Brain microvascular endothelial cell (primary cell): ENCODE measurements at regions not wholly inside any gene's neighbourhood (a gene's known extent, or its start where the extent isn't known, plus 50 kb on each side); places are given as distances from the start of the nearest gene placed in this dataset.
A peak's percentile ranks its signal among the peaks of the same experiment; 100 is the strongest.

Source experiments
- DNase-seq: peaks from one replicate; pipeline ENCODE4 v3.0.0-alpha.2; 2020
- H3K27ac ChIP-seq: fragments of 250-450 bp; sonication (Bioruptor Pico); 2 replicates; pipeline ENCODE4 v1.5.1; 2020; ENCODE audit warnings: mild to moderate bottlenecking, moderate library complexity
- H3K27me3 ChIP-seq: fragments of 250-450 bp; sonication (Bioruptor Pico); replicated peaks from 2 replicates; pipeline ENCODE4 v1.5.1; 2020; ENCODE audit warnings: mild to moderate bottlenecking
- H3K36me3 ChIP-seq: fragments of 250-450 bp; sonication (Bioruptor Pico); replicated peaks from 2 replicates; pipeline ENCODE4 v1.5.1; 2020; ENCODE audit warnings: mild to moderate bottlenecking
- H3K4me3 ChIP-seq: 2 replicates; pipeline ENCODE4 v1.5.1; 2011; ENCODE audit warnings: low read depth, mild to moderate bottlenecking, control low read depth, low read length, moderate library complexity
- in situ Hi-C: cut with HindIII; loops from 2 replicates; pipeline ENCODE4 v1.10.0; 2017; ENCODE audit warnings: low sequenced_read_pairs, low pct_ligation_motif_present
- TF ChIP-seq, protein P1 (sequence below): IDR thresholded peaks from 2 replicates; pipeline ENCODE4 v1.5.1; 2011; ENCODE audit warnings: low read depth, mild to moderate bottlenecking, moderate library complexity, low read length, control low read depth, inconsistent platforms; ENCODE audit errors: missing control alignments

DNA sequence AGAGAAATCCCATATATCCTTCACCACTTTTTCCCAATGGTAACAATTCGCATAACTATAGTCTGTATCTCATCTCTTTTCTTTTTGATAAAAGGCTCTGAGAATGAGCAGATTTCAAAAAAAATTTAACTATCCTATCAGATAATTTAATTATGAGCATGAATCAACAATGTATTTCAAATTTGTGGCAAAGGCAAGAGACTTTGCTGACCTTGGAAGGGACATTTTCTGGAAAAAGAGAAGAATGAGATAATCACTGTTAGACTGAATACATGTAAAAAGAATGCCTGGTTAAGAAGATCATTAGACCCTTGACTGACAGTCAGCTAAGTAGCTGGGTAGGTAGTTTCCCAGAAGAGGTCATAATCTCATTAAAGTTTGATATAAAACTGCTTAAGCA is 428.4 kb upstream of the XYLT1 start:
- Histone ChIP-seq H3K4me3 (no peak overlapping the region), H3K27ac (no peak overlapping the region), H3K27me3 (no peaks in the 10 kb centered on the region), H3K36me3 (no peaks in the 10 kb centered on the region)
- no peak for DNase-seq
- TF ChIP-seq, protein P1, sequence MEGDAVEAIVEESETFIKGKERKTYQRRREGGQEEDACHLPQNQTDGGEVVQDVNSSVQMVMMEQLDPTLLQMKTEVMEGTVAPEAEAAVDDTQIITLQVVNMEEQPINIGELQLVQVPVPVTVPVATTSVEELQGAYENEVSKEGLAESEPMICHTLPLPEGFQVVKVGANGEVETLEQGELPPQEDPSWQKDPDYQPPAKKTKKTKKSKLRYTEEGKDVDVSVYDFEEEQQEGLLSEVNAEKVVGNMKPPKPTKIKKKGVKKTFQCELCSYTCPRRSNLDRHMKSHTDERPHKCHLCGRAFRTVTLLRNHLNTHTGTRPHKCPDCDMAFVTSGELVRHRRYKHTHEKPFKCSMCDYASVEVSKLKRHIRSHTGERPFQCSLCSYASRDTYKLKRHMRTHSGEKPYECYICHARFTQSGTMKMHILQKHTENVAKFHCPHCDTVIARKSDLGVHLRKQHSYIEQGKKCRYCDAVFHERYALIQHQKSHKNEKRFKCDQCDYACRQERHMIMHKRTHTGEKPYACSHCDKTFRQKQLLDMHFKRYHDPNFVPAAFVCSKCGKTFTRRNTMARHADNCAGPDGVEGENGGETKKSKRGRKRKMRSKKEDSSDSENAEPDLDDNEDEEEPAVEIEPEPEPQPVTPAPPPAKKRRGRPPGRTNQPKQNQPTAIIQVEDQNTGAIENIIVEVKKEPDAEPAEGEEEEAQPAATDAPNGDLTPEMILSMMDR, result no peak
- in situ Hi-C loops, result no loop called here

DNA sequence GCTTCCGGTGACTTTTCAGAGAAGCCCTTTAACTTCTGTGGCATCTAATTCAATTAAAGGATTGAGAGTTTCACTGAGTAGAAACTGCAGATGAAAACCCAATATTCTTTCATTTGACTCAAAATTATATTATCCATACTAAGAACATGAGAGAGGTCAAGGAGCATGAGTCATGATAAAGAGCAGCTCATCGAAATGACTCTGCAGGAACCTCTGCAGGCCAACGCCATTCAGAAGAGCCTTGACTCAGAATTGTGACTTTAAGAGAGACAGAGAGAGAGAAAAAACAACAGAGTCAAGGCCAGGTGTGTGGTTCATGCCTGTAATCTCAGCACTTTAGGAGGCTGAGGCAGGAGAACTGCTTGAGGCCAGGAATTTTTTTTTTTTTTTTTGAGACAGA is 417.2 kb upstream of the XYLT1 start:
- Histone ChIP-seq H3K27ac (no peak overlapping the region), H3K36me3 (no peaks in the 10 kb centered on the region), H3K4me3 (no peak overlapping the region), H3K27me3 (no peaks in the 10 kb centered on the region)
- TF ChIP-seq, protein P1, result no peak
- in situ Hi-C loops, result no loop called here
- DNase-seq, result peak; percentile 18

DNA sequence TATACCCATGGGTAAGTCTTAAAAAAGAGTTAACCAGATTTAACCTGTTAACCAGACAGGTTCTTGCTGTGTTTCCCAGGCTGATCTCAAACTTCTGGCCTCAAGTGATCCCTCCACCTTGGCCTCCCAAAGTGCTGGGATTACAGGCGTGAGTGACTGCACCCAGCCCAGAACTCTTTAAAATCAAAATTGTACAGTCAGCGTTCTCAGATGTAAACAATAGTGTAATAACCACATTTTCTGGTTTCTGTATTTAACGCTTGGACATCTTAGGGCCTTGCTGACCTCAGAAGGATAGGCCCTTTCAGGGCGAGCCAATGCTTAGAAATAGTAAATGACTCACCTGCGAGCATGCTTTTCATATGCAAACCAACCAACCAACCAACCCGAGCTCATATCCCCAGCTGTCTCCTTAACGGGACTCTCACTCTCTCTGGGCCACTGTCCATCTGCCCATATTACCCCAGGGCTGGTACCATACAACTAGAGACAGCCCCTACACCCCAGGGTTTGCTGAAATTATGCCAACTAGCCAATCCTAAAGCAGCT is 415.0 kb upstream of the XYLT1 start:
- Histone ChIP-seq H3K27me3 (no peaks in the 10 kb centered on the region), H3K36me3 (no peaks in the 10 kb centered on the region), H3K4me3 (no peak overlapping the region), H3K27ac (no peak overlapping the region)
- no peak for DNase-seq
- in situ Hi-C loops, result no loop called here
- TF ChIP-seq, protein P1, result no peak

DNA sequence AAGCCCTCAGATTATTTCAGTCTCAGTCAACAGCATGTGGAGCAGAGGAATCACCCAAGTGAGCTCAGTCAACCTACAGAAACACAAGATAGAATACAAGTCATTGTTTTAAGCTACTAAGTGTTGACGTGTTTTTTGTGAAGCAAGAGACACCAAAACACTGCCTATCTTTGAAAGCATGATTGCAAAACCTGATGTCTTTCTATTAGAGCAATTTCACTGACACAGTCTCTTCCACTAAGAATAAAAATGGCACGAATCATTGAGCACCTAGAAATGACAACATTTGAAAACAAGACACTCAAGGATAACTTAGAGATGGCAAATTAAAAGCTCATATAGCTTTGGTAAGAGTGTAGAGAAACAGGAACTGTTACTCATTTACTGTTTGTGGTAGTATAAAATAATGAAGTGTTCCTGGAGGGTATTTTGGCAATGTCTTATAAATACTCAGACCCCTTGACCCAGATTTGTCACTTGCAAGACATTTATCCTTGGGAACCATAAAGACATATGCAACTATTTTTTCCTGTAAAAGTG is 407.1 kb upstream of the XYLT1 start:
- Histone ChIP-seq H3K4me3 (no peak overlapping the region), H3K27me3 (no peaks in the 10 kb centered on the region), H3K36me3 (no peaks in the 10 kb centered on the region), H3K27ac (no peak overlapping the region)
- TF ChIP-seq, protein P1, result no peak
- in situ Hi-C loops, result no loop called here
- DNase-seq, result no peak

DNA sequence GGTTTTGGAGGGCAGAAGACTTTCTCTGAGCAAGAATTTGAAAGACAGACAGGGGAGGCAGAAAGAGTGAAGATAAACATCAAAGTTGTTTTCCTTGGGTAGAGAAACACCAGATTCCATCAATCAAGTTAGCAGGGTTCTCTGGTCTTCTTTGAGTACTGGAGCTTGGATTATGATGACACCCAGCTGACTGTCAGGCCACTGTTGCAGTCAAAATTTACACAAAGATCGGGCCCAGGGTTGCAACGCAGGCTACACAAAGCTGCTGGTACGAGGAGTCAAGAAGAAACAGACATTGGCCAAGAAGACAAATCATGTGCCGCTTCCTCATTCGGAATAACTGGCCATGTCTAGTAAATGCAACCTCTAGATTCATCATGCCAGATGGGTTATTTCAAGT is 396.2 kb upstream of the XYLT1 start:
- no peak overlapping the region for H3K27ac ChIP-seq
- no peak for DNase-seq
- H3K36me3 ChIP-seq, result no peaks in the 10 kb centered on the region
- TF ChIP-seq, protein P1, result no peak
- H3K4me3 ChIP-seq, result no peak overlapping the region
- in situ Hi-C loops, result no loop called here
- H3K27me3 ChIP-seq, result no peaks in the 10 kb centered on the region

DNA sequence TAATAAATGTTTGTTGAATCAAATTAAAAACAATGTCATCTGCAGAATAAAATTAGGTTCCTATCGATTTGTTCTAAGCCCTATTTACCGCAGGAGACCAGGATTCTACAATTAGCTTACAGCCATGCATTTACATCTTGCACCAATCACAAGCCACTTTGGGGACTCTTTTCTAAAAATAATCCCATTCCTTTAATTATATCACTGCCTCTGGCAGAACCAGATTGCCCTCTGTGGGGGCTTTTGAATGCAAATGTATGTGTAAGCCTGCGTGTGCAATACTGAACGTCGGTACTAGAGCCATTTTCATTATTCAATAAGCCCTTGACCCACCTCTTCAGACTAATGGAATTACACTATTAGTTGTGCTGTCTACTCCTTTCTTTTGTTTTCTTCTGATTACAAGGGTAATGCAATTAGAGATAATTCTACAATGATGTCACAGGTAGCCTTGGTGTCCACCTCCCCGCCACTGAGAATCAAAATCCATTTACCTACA is 391.3 kb upstream of the XYLT1 start:
- TF ChIP-seq, protein P1, result no peak
- in situ Hi-C loops, result no loop called here
- no peaks in the 10 kb centered on the region for H3K36me3 ChIP-seq

More for the DNA sequence above, 391.3 kb upstream of the XYLT1 start:
- DNase-seq, result no peak
- Histone ChIP-seq H3K27me3 (no peaks in the 10 kb centered on the region), H3K27ac (no peak overlapping the region), H3K4me3 (no peak overlapping the region)
